ENCODE measurements at regions not wholly inside any gene's neighbourhood (a gene's known extent, or its start where the extent isn't known, plus 50 kb on each side); places are given as distances from the start of the nearest gene placed in this dataset.

DNA sequence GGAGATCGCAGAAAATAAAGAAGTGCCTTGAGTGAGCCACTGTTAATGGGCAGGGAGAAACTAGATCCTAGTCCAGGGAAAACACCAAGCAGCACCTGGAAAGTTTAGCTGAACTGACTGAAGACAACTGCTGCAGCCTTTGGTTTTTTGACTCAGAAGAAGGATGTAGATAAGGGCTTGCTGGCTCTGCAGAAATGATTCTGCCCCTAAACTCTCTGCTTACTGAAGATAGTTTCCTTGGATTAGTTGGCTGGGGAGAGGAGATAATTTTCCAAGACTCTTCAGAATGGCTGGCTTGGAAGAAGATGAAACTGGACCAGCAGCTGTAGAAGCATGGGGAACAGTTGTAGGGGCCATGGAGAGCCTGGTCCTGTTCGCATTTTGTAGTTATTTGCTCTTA lies 471.8 kb downstream of the KDM4C start:
- FAIRE-seq, result no peak

DNA sequence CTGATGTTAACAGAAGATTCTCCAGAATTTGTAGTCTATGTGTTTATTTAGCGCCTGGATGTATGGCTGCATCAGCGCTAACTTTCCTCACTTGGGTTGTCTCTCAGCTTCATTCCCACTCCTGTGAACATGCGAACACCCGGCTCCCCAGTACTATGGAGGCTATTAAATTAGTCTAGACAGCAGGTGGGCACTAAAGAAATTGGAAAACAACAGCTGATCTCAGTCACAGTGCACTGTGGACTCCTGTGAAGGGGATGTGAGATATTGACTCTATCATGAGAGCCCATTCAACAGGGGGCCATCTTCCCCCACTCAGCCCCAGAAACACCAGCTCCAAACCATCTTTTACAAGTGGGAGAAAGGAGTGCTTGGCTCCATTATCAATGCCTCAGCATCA lies 471.0 kb downstream of the KDM4C start:
- no peak for FAIRE-seq

DNA sequence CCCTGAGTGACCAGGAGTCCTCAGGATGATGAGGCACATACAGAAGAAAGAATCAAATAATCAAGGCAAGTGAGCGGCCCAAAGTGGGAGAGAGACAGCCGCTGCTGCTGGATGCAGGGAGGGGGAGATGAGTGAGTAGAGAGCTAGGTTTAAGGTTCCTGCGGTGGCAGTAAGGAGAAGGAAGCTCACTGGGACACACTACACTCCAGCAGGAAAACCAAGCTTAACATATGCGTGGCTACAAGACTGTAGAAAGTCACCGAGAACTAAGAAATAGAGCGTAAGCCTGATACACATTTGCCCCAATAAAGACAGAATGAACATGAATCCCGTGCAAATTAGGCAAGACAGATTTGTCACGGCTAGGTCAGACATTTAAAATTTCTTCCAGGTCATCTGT lies 470.2 kb downstream of the KDM4C start:
- no peak for FAIRE-seq

- FAIRE-seq, result no peak
These were observed 468.4 kb downstream of the KDM4C start for GRCh38 chr9:7226007-7226640.

All from colon (tissue), 2 donors.